ENCODE measurements at regions not wholly inside any gene's neighbourhood (a gene's known extent, or its start where the extent isn't known, plus 50 kb on each side); places are given as distances from the start of the nearest gene placed in this dataset.

DNA sequence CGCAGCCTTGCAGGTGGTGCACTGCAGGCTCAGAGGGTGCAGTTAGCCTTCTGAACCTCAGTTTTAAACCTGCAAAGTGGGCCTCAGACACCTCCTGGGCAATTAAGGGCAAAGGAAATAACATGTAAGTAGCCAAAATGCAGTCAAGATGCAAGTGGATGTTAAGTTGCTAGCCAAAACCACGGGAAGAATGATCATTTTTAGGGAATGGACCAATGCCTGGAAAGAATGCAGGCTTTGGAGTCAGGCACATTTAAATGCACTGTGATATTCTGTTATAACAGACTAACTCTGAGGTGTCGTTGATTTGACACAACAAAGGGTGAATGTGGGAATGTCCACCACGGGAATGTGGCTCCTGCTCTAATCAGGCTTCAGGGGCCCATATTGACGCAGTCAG, 57.9 kb upstream of the PTGFRN start:
- in situ Hi-C loops (cut with MboI; ENCODE audit: low pct_ligation_motif_present in 1 of 4, low pct_unique_long_range_greater_than_20kb in 1 of 4, low sequenced_read_pairs in 3 of 4), result no loop called here
- no peak for TF ChIP-seq POLR2AphosphoS5 (IDR thresholded peaks at IDR 0.05)
- TF ChIP-seq EP300 (IDR thresholded peaks at IDR 0.05; ENCODE audit: low read depth), result no peak
- no peak for TF ChIP-seq CTCF (IDR thresholded peaks at IDR 0.05)
- no peak for TF ChIP-seq POLR2A (IDR thresholded peaks at IDR 0.05)
- Histone ChIP-seq H3K4me1 (peaks cover 13 to 35% (median 23%) of the 10 kb centered on the region in 4 donors), H3K27ac (no peak overlapping the region), H3K27me3 (no peaks in the 10 kb centered on the region), H3K36me3 (no peaks in the 10 kb centered on the region), H3K4me3 (no peak overlapping the region), H3K9me3 (no peaks in the 10 kb centered on the region)
- 82 to 86% methylated on average over 5 of the region's 5 CpGs for WGBS, 2 donors (ENCODE audit: low coverage in 1 of 2)
- no peak for DNase-seq
- intact Hi-C loops (cut with DNase I; ENCODE audit: low total_unique reads), result loop anchor here (10.0 kb wide), 1 partner anchor 203 kb away; no protein-coding TSS in a partner anchor

DNA sequence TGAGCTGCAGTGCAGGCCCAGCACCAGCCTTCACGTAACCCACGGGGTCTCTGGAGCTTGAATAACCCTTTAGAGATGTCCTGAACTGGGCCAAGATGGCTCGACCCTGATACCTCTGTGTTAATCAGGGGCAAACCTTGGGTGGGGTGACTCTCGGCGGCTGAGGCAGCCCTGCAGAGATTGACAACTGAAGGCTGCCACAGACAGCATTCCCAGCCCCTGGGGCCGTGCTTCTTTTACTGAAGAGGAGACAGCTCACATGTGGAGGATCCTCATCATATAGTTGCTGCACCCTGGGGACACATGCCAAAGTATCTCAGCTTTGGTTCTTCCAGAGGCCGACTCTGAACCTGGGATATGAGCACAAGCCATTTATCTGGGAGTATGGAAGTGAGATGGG, 57.3 kb upstream of the PTGFRN start:
- no peak for TF ChIP-seq POLR2AphosphoS5 (IDR thresholded peaks at IDR 0.05)
- no peak for TF ChIP-seq CTCF (IDR thresholded peaks at IDR 0.05)
- no peak for TF ChIP-seq EP300 (IDR thresholded peaks at IDR 0.05; ENCODE audit: low read depth)
- TF ChIP-seq POLR2A (IDR thresholded peaks at IDR 0.05), result no peak
- intact Hi-C loops (cut with DNase I; ENCODE audit: low total_unique reads) (loop anchor here (10.0 kb wide), 1 partner anchor 202 kb away; no protein-coding TSS in a partner anchor), in situ Hi-C loops (cut with MboI; ENCODE audit: low pct_ligation_motif_present in 1 of 4, low pct_unique_long_range_greater_than_20kb in 1 of 4, low sequenced_read_pairs in 3 of 4) (no loop called here)
- no peak for DNase-seq
- no peaks in the 10 kb centered on the region for H3K9me3 ChIP-seq
- peaks cover 13 to 35% (median 23%) of the 10 kb centered on the region in 4 donors for H3K4me1 ChIP-seq
- H3K27me3 ChIP-seq, result no peaks in the 10 kb centered on the region
- no peaks in the 10 kb centered on the region for H3K36me3 ChIP-seq
- H3K27ac ChIP-seq, result no peak overlapping the region
- no peak overlapping the region for H3K4me3 ChIP-seq
- 88% methylated on average over 7 of the region's 7 CpGs; no CpG with 5 or more reads in 1 of the 2 donors for WGBS, 2 donors (ENCODE audit: low coverage in 1 of 2)

DNA sequence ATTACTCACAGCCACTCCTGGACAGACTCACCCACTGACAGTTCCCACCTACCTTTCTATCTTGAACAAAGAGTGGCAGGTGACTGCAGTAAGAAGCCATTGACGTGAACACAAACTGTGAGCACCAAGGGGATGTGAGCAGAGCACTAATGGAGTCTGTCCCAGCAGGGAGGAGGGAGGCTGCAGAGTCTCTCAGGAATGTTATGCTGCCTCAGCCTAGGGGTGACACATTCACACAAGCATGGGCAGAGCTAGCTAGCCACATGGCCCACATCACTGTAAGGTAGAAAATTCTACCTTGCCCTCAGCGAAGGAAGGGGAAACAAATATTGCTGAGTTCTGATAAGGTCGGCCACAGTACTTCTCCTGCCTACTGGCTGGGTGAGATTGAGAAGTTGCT, 56.8 kb upstream of the PTGFRN start:
- H3K27ac ChIP-seq, result peak overlapping the region in 2 of 4 donors; percentile 59 to 75
- in situ Hi-C loops (cut with MboI; ENCODE audit: low pct_ligation_motif_present in 1 of 4, low pct_unique_long_range_greater_than_20kb in 1 of 4, low sequenced_read_pairs in 3 of 4) (no loop called here), intact Hi-C loops (cut with DNase I; ENCODE audit: low total_unique reads) (loop anchor here (10.0 kb wide), 1 partner anchor 202 kb away; no protein-coding TSS in a partner anchor)
- H3K4me1 ChIP-seq, result peaks cover 13 to 35% (median 23%) of the 10 kb centered on the region in 4 donors
- no peaks in the 10 kb centered on the region for H3K27me3 ChIP-seq
- TF ChIP-seq EP300 (IDR thresholded peaks at IDR 0.05; ENCODE audit: low read depth) (no peak), POLR2AphosphoS5 (IDR thresholded peaks at IDR 0.05) (no peak), POLR2A (IDR thresholded peaks at IDR 0.05) (no peak), CTCF (IDR thresholded peaks at IDR 0.05) (no peak)
- no peak overlapping the region for H3K4me3 ChIP-seq
- no peaks in the 10 kb centered on the region for H3K9me3 ChIP-seq
- no peaks in the 10 kb centered on the region for H3K36me3 ChIP-seq
- WGBS, 2 donors (ENCODE audit: low coverage in 1 of 2), result 69 to 90% methylated on average over 2 to 3 of the region's 3 CpGs
- no peak for DNase-seq

DNA sequence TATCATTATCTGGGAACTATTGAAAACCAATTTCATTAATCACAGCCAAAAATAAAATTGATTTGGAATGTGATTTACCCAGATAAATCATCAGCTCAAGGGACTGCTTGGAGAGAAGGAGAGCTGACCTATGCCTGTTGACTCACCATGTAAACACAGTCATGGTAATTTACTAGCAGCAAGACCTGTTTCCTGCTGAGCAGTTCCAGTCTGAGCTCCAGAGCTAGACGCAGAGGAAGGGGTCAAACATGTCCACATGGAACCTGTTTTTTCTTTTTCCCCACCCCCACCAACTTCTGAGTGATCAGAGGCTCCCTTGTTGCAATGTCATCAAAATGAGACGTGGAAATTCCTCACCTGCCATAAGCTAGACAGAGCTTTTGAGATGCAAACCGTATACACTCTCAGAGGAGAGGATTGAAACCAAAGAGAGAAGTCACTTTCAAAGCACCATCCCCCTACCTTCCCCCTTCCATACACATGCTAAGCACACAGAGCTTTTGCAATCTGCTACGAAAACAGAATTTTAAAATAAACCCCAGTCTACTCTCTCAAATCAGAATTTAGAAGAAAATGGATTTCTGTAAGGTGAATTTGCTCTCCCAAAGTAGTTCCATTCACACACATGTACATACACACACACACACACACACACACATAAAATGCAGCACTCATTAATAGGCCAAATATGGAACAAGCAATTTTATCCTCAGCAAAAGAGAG, 55.9 kb upstream of the PTGFRN start:
- Histone ChIP-seq H3K27ac (peak overlapping the region; percentile 37 to 75 (median 61)), H3K27me3 (no peaks in the 10 kb centered on the region), H3K4me3 (no peak overlapping the region), H3K4me1 (peaks cover 13 to 35% (median 23%) of the 10 kb centered on the region in 4 donors), H3K36me3 (no peaks in the 10 kb centered on the region), H3K9me3 (no peaks in the 10 kb centered on the region)
- intact Hi-C loops (cut with DNase I; ENCODE audit: low total_unique reads), result loop anchor here (10.0 kb wide), 1 partner anchor 201 kb away; no protein-coding TSS in a partner anchor
- no peak for TF ChIP-seq POLR2A (IDR thresholded peaks at IDR 0.05)
- TF ChIP-seq POLR2AphosphoS5 (IDR thresholded peaks at IDR 0.05), result peak in 2 of 3 donors; percentile 61 to 69
- in situ Hi-C loops (cut with MboI; ENCODE audit: low pct_ligation_motif_present in 1 of 4, low pct_unique_long_range_greater_than_20kb in 1 of 4, low sequenced_read_pairs in 3 of 4), result no loop called here
- DNase-seq, result peak; percentile 49
- WGBS, 2 donors (ENCODE audit: low coverage in 1 of 2), result 13 to 23% methylated on average over 3 to 4 of the region's 4 CpGs

Measured in transverse colon (tissue), 4 donors.